Breast epithelium (tissue), 3 donors: ENCODE measurements at regions not wholly inside any gene's neighbourhood (a gene's known extent, or its start where the extent isn't known, plus 50 kb on each side); places are given as distances from the start of the nearest gene placed in this dataset.
"Not testable (repeated sequence)": the region's sequence is repeated elsewhere in the genome, so short reads cannot be mapped to it uniquely, and the experiment has no call there.

Source experiments
- POLR2AphosphoS5 ChIP-seq, 3 donors: sonication (generic); formaldehyde crosslinking; IDR thresholded peaks; one replicate each; pipeline ENCODE4 v1.6.1; 2017; ENCODE audit warnings: antibody characterized with exemption in 3 of 3
- TF ChIP-seq, protein P1 (sequence below), 3 donors: fragments of 450-650 bp; IDR thresholded peaks; one replicate each; pipeline ENCODE4 v1.5.1; 2016 to 2017; ENCODE audit warnings: antibody characterized with exemption in 3 of 3, mild to moderate bottlenecking in 3 of 3, moderate library complexity in 3 of 3

DNA sequence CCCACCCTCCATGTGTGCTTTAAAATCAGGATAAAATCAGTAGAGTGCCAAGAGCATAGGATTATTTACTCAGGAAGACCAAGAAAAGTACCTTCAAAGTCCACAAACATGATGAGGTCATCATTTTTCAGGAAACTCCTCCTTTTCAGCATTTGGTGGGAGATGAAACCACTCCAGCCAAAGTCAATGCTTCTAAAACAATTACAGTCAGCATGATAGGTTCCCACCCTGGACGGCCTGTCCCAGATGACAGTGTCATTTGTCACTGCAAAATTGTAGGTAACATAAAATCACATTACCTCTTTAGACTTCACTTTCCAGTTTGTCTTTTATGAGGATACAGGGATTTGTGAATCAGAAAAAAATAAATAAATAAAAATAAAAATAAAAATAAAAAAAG, 638.0 kb downstream of the SPATA31A6 start:
- TF ChIP-seq, protein P1, sequence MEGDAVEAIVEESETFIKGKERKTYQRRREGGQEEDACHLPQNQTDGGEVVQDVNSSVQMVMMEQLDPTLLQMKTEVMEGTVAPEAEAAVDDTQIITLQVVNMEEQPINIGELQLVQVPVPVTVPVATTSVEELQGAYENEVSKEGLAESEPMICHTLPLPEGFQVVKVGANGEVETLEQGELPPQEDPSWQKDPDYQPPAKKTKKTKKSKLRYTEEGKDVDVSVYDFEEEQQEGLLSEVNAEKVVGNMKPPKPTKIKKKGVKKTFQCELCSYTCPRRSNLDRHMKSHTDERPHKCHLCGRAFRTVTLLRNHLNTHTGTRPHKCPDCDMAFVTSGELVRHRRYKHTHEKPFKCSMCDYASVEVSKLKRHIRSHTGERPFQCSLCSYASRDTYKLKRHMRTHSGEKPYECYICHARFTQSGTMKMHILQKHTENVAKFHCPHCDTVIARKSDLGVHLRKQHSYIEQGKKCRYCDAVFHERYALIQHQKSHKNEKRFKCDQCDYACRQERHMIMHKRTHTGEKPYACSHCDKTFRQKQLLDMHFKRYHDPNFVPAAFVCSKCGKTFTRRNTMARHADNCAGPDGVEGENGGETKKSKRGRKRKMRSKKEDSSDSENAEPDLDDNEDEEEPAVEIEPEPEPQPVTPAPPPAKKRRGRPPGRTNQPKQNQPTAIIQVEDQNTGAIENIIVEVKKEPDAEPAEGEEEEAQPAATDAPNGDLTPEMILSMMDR (IDR thresholded peaks at IDR 0.05), result not testable (repeated sequence)
- not testable (repeated sequence) for TF ChIP-seq POLR2AphosphoS5 (IDR thresholded peaks at IDR 0.05)
